Sigmoid colon (tissue), 4 donors: ENCODE measurements at regions not wholly inside any gene's neighbourhood (a gene's known extent, or its start where the extent isn't known, plus 50 kb on each side); places are given as distances from the start of the nearest gene placed in this dataset.

Experiments
- CTCF ChIP-seq, 4 experiments: fragments of 450-650 bp in 3 of 4; fragments of 200-600 bp in 1 of 4; IDR thresholded peaks; one replicate each; pipeline ENCODE4 v1.5.1; 2016 to 2019; ENCODE audit warnings: antibody characterized with exemption in 4 of 4, mild to moderate bottlenecking in 3 of 4, moderate library complexity in 2 of 4
- POLR2A ChIP-seq, 2 donors: fragments of 450-650 bp; IDR thresholded peaks; one replicate each; pipeline ENCODE4 v1.6.1; 2016; ENCODE audit warnings: antibody characterized with exemption in 2 of 2, mild to moderate bottlenecking in 2 of 2, moderate library complexity in 2 of 2
- POLR2AphosphoS5 ChIP-seq, 4 donors: sonication (generic); formaldehyde crosslinking; IDR thresholded peaks; one replicate each; pipeline ENCODE4 v1.6.1; 2017; ENCODE audit warnings: antibody characterized with exemption in 4 of 4

GRCh38 chrX:853304-853703 lies 222.7 kb downstream of the SHOX start:
- TF ChIP-seq CTCF (IDR thresholded peaks at IDR 0.05) (no peak), POLR2A (IDR thresholded peaks at IDR 0.05) (no peak), POLR2AphosphoS5 (IDR thresholded peaks at IDR 0.05) (no peak)
